IMR-90 (cell line): ENCODE measurements at regions not wholly inside any gene's neighbourhood (a gene's known extent, or its start where the extent isn't known, plus 50 kb on each side); places are given as distances from the start of the nearest gene placed in this dataset.

ENCODE experiments used
- ATAC-seq: fragments of 200-7000 bp; cut with Tn5 transposase; 2 replicates; pipeline ENCODE4 v1.9.1; 2020; ENCODE audit warnings: low read depth, mild to moderate bottlenecking, moderate library complexity
- BruUV-seq: library from RNA; stranded (reverse); fragments of 400-500 nt; replicated peaks from 2 replicates; lab custom pipeline; 2021; lab: Mats Ljungman, UMichigan
- CTCF ChIA-PET: fragments of 300-600 bp; formaldehyde crosslinking; extraction: SDS; loops from one replicate; lab custom pipeline; 2021; ENCODE audit warnings: antibody characterized with exemption; lab: Yijun Ruan, JAX
- POLR2A ChIA-PET: fragments of 300-600 bp; sonication (Branson Sonifier 250); formaldehyde crosslinking; loops from one replicate; lab custom pipeline; 2022; ENCODE audit warnings: antibody characterized with exemption; ENCODE audit not compliant: unreplicated experiment; lab: Charles Lee
- DNase-seq: peaks from one replicate; pipeline ENCODE4 v3.0.0; 2013
- H2AFZ ChIP-seq: replicated peaks from 2 replicates; pipeline ENCODE3; 2013; ENCODE audit warnings: low read length, mild to moderate bottlenecking; ENCODE audit not compliant: poor library complexity
- H2AK5ac ChIP-seq: 2 replicates; pipeline ENCODE4 v1.6.1; 2013; ENCODE audit warnings: low read depth, low read length, inconsistent platforms
- H2AK9ac ChIP-seq: replicated peaks from 2 replicates; pipeline ENCODE3; 2013; ENCODE audit warnings: mild to moderate bottlenecking, low read depth, low read length, moderate library complexity; ENCODE audit not compliant: poor library complexity
- H2BK120ac ChIP-seq: 2 replicates; pipeline ENCODE4 v1.6.1; 2013; ENCODE audit warnings: low read depth, low read length, inconsistent platforms
- H2BK15ac ChIP-seq: 3 replicates; pipeline ENCODE4 v1.6.1; 2013; ENCODE audit warnings: low read depth, low read length, inconsistent platforms
- H2BK20ac ChIP-seq: 2 replicates; pipeline ENCODE4 v1.6.1; 2013; ENCODE audit warnings: low read depth, mild to moderate bottlenecking, inconsistent platforms, low read length, moderate library complexity
- H2BK5ac ChIP-seq: 2 replicates; pipeline ENCODE4 v1.6.1; 2013; ENCODE audit warnings: mild to moderate bottlenecking, low read depth, low read length, inconsistent platforms; ENCODE audit not compliant: poor library complexity, severe bottlenecking
- H3K14ac ChIP-seq: replicated peaks from 2 replicates; pipeline ENCODE4 v1.6.1; 2013; ENCODE audit warnings: low read depth, low read length, inconsistent platforms
- H3K18ac ChIP-seq: 2 replicates; pipeline ENCODE4 v1.6.1; 2013; ENCODE audit warnings: low read depth, low read length, control low read depth
- H3K23ac ChIP-seq: 2 replicates; pipeline ENCODE4 v1.6.1; 2013; ENCODE audit warnings: low read depth, low read length, inconsistent platforms
- H3K27ac ChIP-seq: 2 replicates; pipeline ENCODE4 v1.5.1; 2013; ENCODE audit warnings: mild to moderate bottlenecking, control low read depth, low read length; ENCODE audit not compliant: insufficient read depth
- H3K27me3 ChIP-seq: 2 replicates; pipeline ENCODE4 v1.6.1; 2013; ENCODE audit warnings: low read length; ENCODE audit not compliant: control insufficient read depth, insufficient read depth
- H3K36me3 ChIP-seq: 2 replicates; pipeline ENCODE4 v1.6.1; 2013; ENCODE audit warnings: low read length, mixed read lengths; ENCODE audit not compliant: control insufficient read depth, insufficient read depth
- H3K4ac ChIP-seq: 2 replicates; pipeline ENCODE4 v1.6.1; 2013; ENCODE audit warnings: low read depth, low read length, inconsistent platforms
- H3K4me1 ChIP-seq: 2 replicates; pipeline ENCODE4 v1.6.1; 2013; ENCODE audit warnings: low read length, mixed read lengths; ENCODE audit not compliant: control insufficient read depth, insufficient read depth
- H3K4me2 ChIP-seq: 2 replicates; pipeline ENCODE4 v1.6.1; 2013; ENCODE audit warnings: low read depth, mild to moderate bottlenecking, control low read depth, low read length, moderate library complexity
- H3K4me3 ChIP-seq: 2 replicates; pipeline ENCODE4 v1.5.1; 2013; ENCODE audit warnings: low read depth, mild to moderate bottlenecking, control low read depth, low read length, moderate library complexity; ENCODE audit not compliant: insufficient read depth
- H3K56ac ChIP-seq: 2 replicates; pipeline ENCODE4 v1.6.1; 2013; ENCODE audit warnings: low read length, inconsistent platforms; ENCODE audit not compliant: insufficient read depth; ENCODE audit errors: extremely low read depth
- H3K79me1 ChIP-seq, 2 experiments: 2 replicates each; pipeline ENCODE4 v1.6.1; 2013; ENCODE audit warnings: low read length in 2 of 2, inconsistent platforms in 1 of 2, low read depth in 1 of 2
- H3K9ac ChIP-seq: 2 replicates; pipeline ENCODE4 v1.6.1; 2013; ENCODE audit warnings: low read depth, low read length, control low read depth
- H3K9me1 ChIP-seq: 2 replicates; pipeline ENCODE4 v1.6.1; 2013; ENCODE audit warnings: low read length, inconsistent platforms; ENCODE audit not compliant: insufficient read depth
- H3K9me3 ChIP-seq: 2 replicates; pipeline ENCODE4 v1.6.1; 2013; ENCODE audit warnings: low read length; ENCODE audit not compliant: control insufficient read depth, insufficient read depth
- H4K20me1 ChIP-seq: 2 replicates; pipeline ENCODE4 v1.6.1; 2013; ENCODE audit warnings: low read length, inconsistent platforms; ENCODE audit not compliant: insufficient read depth
- H4K5ac ChIP-seq: 2 replicates; pipeline ENCODE4 v1.6.1; 2013; ENCODE audit warnings: mild to moderate bottlenecking, low read depth, low read length, control low read depth
- H4K8ac ChIP-seq, 2 experiments: 2 replicates each; pipeline ENCODE4 v1.6.1; 2013; ENCODE audit warnings: low read depth in 2 of 2, low read length in 2 of 2, control low read depth in 1 of 2, inconsistent platforms in 1 of 2
- H4K91ac ChIP-seq: 2 replicates; pipeline ENCODE4 v1.6.1; 2013; ENCODE audit warnings: low read depth, low read length, inconsistent platforms; ENCODE audit not compliant: insufficient read depth
- BHLHE40 ChIP-seq: fragments of 150-350 bp; IDR thresholded peaks from 2 replicates; pipeline ENCODE4 v1.6.1; 2016; ENCODE audit warnings: mild to moderate bottlenecking, low read depth, low read length
- CEBPB ChIP-seq: IDR thresholded peaks from 2 replicates; pipeline ENCODE4 v1.6.1; 2012; ENCODE audit warnings: low read depth, low read length, improper control_type of control experiment
- CHD1 ChIP-seq: IDR thresholded peaks from 2 replicates; pipeline ENCODE4 v1.6.1; 2012; ENCODE audit warnings: low read depth, low read length, improper control_type of control experiment
- CTCF ChIP-seq: conservative IDR thresholded peaks from 2 replicates; pipeline ENCODE4 v1.5.1; 2012; ENCODE audit warnings: mild to moderate bottlenecking, low read depth, low read length, improper control_type of control experiment
- MAFK ChIP-seq: IDR thresholded peaks from 2 replicates; pipeline ENCODE4 v1.6.1; 2012; ENCODE audit warnings: low read depth, low read length, improper control_type of control experiment
- MAZ ChIP-seq: IDR thresholded peaks from 2 replicates; pipeline ENCODE4 v1.6.1; 2012; ENCODE audit warnings: low read depth, mild to moderate bottlenecking, low read length, improper control_type of control experiment, moderate library complexity, borderline replicate concordance
- MXI1 ChIP-seq: IDR thresholded peaks from 2 replicates; pipeline ENCODE4 v1.6.1; 2012; ENCODE audit warnings: low read depth, mild to moderate bottlenecking, low read length, moderate library complexity, borderline replicate concordance
- NFE2L2 ChIP-seq: fragments of 150-350 bp; IDR thresholded peaks from 2 replicates; pipeline ENCODE4 v1.6.1; 2016; ENCODE audit warnings: low read depth, mild to moderate bottlenecking, low read length
- RAD21 ChIP-seq: IDR thresholded peaks from 2 replicates; pipeline ENCODE4 v1.6.1; 2012; ENCODE audit warnings: low read length, improper control_type of control experiment
- RCOR1 ChIP-seq: IDR thresholded peaks from 2 replicates; pipeline ENCODE4 v1.6.1; 2012; ENCODE audit warnings: mild to moderate bottlenecking, low read length, improper control_type of control experiment; ENCODE audit not compliant: insufficient replicate concordance
- RFX5 ChIP-seq: IDR thresholded peaks from 2 replicates; pipeline ENCODE4 v1.8.0; 2012; ENCODE audit warnings: low read depth, mild to moderate bottlenecking, low read length, moderate library complexity
- SMC3 ChIP-seq: fragments of 150-350 bp; IDR thresholded peaks from 2 replicates; pipeline ENCODE4 v1.6.1; 2016; ENCODE audit warnings: low read depth, mild to moderate bottlenecking, antibody characterized with exemption, low read length, moderate library complexity
- WGBS, 2 experiments: methylation state at CpG; one replicate each; pipeline versions ENCODE4 v1.1.5 to v1.1.7; 2013; ENCODE audit warnings: missing lambda C conversion rate in 2 of 2; ENCODE audit not compliant: insufficient read length in 1 of 2; ENCODE audit errors: extremely low coverage in 2 of 2; 5-methylcytosine and 5-hydroxymethylcytosine counted together
- dilution Hi-C: fragments of 300-500 bp; cut with HindIII; formaldehyde crosslinking; loops from one replicate; pipeline ENCODE4 v1.14.3; 2018; ENCODE audit warnings: low sequenced_read_pairs; ENCODE audit not compliant: unreplicated experiment
- in situ Hi-C: fragments of 300-500 bp; cut with MboI; formaldehyde crosslinking; loops from 3 replicates; pipeline ENCODE4 v1.14.3; 2019; ENCODE audit warnings: low sequenced_read_pairs, inconsistent platforms, mixed read lengths
- intact Hi-C: fragments of 100-400 bp; cut with micrococcal nuclease; formaldehyde crosslinking; loops from 2 replicates; pipeline ENCODE4 v1.10.0; 2022
- TF ChIP-seq, protein P1 (sequence below): fragments of 150-350 bp; IDR thresholded peaks from 2 replicates; pipeline ENCODE4 v1.6.1; 2017; ENCODE audit warnings: mild to moderate bottlenecking, antibody characterized with exemption, low read length, low read depth
- TF ChIP-seq, protein P2 (sequence below): fragments of 150-350 bp; IDR thresholded peaks from 2 replicates; pipeline ENCODE4 v1.6.1; 2016; ENCODE audit warnings: low read depth, mild to moderate bottlenecking, low read length, moderate library complexity, borderline replicate concordance

DNA sequence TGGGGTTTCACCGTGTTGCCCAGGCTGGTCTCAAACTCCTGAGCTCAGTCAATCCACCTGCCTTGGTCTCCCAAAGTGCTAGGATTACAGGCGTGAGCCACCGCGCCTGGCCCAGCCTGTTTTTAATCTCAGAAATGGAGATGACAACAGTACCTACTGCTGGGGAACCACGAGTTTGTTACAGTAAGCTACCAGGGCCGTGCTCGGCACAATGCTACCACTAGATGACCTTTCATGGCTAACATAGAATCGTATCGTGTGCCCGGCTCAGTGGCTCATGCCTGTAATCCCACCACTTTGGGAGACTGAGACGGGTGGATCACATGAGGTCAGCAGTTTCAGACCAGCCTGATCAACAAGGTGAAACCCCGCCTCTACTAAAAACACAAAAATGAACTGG is 90.8 kb upstream of the SLC34A2 start:
- H2BK120ac ChIP-seq, result no peak overlapping the region
- no peak overlapping the region for H2BK15ac ChIP-seq
- H3K14ac ChIP-seq, result no peak overlapping the region
- no peak overlapping the region for H4K91ac ChIP-seq
- H3K18ac ChIP-seq, result no peak overlapping the region
- no peaks in the 10 kb centered on the region for H3K27me3 ChIP-seq
- no peak overlapping the region for H3K4me2 ChIP-seq
- no peaks in the 10 kb centered on the region for H3K9me3 ChIP-seq
- POLR2A ChIA-PET, result no interaction called here
- dilution Hi-C loops (no loop called here), in situ Hi-C loops (no loop called here), intact Hi-C loops (no loop called here)
- ATAC-seq (no peak), DNase-seq (no peak)
- 67% methylated on average over 2 of the region's 12 CpGs; no CpG with 5 or more reads in 1 of the 2 experiments for WGBS, 2 experiments
- no peak overlapping the region for H2AK9ac ChIP-seq
- H3K9me1 ChIP-seq, result no peaks in the 10 kb centered on the region
- no peak overlapping the region for H3K27ac ChIP-seq
- no peaks in the 10 kb centered on the region for H3K4me1 ChIP-seq
- H4K20me1 ChIP-seq, result no peaks in the 10 kb centered on the region
- H2AK5ac ChIP-seq, result no peak overlapping the region
- no peak overlapping the region for H2BK20ac ChIP-seq
- H3K4ac ChIP-seq, result no peak overlapping the region
- TF ChIP-seq, protein P1, sequence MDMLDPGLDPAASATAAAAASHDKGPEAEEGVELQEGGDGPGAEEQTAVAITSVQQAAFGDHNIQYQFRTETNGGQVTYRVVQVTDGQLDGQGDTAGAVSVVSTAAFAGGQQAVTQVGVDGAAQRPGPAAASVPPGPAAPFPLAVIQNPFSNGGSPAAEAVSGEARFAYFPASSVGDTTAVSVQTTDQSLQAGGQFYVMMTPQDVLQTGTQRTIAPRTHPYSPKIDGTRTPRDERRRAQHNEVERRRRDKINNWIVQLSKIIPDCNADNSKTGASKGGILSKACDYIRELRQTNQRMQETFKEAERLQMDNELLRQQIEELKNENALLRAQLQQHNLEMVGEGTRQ, result no peak
- TF ChIP-seq RCOR1, result no peak
- TF ChIP-seq CTCF, result no peak
- TF ChIP-seq MXI1, result no peak
- TF ChIP-seq CEBPB, result no peak
- TF ChIP-seq NFE2L2, result no peak
- no peak for TF ChIP-seq RAD21
- no peak for TF ChIP-seq MAZ
- TF ChIP-seq CHD1, result no peak
- no peak for TF ChIP-seq BHLHE40
- TF ChIP-seq SMC3, result no peak
- TF ChIP-seq RFX5, result no peak
- no peak for TF ChIP-seq MAFK
- TF ChIP-seq, protein P2, sequence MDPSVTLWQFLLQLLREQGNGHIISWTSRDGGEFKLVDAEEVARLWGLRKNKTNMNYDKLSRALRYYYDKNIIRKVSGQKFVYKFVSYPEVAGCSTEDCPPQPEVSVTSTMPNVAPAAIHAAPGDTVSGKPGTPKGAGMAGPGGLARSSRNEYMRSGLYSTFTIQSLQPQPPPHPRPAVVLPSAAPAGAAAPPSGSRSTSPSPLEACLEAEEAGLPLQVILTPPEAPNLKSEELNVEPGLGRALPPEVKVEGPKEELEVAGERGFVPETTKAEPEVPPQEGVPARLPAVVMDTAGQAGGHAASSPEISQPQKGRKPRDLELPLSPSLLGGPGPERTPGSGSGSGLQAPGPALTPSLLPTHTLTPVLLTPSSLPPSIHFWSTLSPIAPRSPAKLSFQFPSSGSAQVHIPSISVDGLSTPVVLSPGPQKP, result no peak
- no peak overlapping the region for H3K4me3 ChIP-seq
- H3K23ac ChIP-seq, result no peak overlapping the region
- no TSS peak for BruUV-seq
- H2BK5ac ChIP-seq, result no peak overlapping the region
- no peak overlapping the region for H2AFZ ChIP-seq
- CTCF ChIA-PET, result no interaction called here
- H3K56ac ChIP-seq, result no peak overlapping the region
- H3K9ac ChIP-seq, result no peak overlapping the region
- H3K79me1 ChIP-seq, result no peaks in the 10 kb centered on the region
- no peak overlapping the region for H4K8ac ChIP-seq
- no peaks in the 10 kb centered on the region for H3K36me3 ChIP-seq
- H4K5ac ChIP-seq, result no peak overlapping the region
